ENCODE measurements at regions not wholly inside any gene's neighbourhood (a gene's known extent, or its start where the extent isn't known, plus 50 kb on each side); places are given as distances from the start of the nearest gene placed in this dataset.
A peak's percentile ranks its signal among the peaks of the same experiment; 100 is the strongest.

- Histone ChIP-seq H3K79me2 (ENCODE audit: insufficient read depth, low read length) (no peaks in the 10 kb centered on the region), H3K4me2 (replicated peaks; ENCODE audit: extremely low read depth, low read length, poor library complexity, severe bottlenecking) (no peak overlapping the region), H3K9me3 (replicated peaks in 1 of 2; ENCODE audit: control insufficient read depth in 1 of 2, insufficient read depth in 1 of 2, low read length in 2 of 2) (no peaks in the 10 kb centered on the region), H3K4me3 (replicated peaks in 1 of 3; ENCODE audit: low read depth in 2 of 3, low read length in 3 of 3) (no peak overlapping the region), H3K36me3 (replicated peaks in 1 of 2; ENCODE audit: control insufficient read depth in 1 of 2, insufficient read depth in 2 of 2, low read length in 2 of 2) (no peaks in the 10 kb centered on the region), H4K20me1 (ENCODE audit: insufficient read depth, low read length) (no peaks in the 10 kb centered on the region), H3K9ac (ENCODE audit: insufficient read depth, low read length, poor library complexity, severe bottlenecking) (no peak overlapping the region), H3K27me3 (ENCODE audit: control insufficient read depth in 2 of 2, insufficient read depth in 2 of 2, low read length in 2 of 2) (no peaks in the 10 kb centered on the region), H3K4me1 (ENCODE audit: control insufficient read depth in 1 of 2, insufficient read depth in 2 of 2, low read length in 2 of 2) (peaks cover 8 to 19% of the 10 kb centered on the region in 2 donors), H3K27ac (ENCODE audit: low read depth in 1 of 2, low read length in 2 of 2) (no peak overlapping the region), H2AFZ (ENCODE audit: insufficient read depth, low read depth, low read length, poor library complexity, severe bottlenecking) (peak overlapping the region; percentile 15)
- WGBS (ENCODE audit: insufficient coverage), result no CpG with 5 or more reads among the region's 7 CpGs
- no peaks in the 10 kb centered on the region for H3K36me3 Mint-ChIP-seq
- peaks cover 0 to 2% (median 2%) of the 10 kb centered on the region in 3 donors for H3K27me3 Mint-ChIP-seq (ENCODE audit: low read depth in 3 of 3)
- no peaks in the 10 kb centered on the region for H3K9me3 Mint-ChIP-seq
- intact Hi-C loops (cut with micrococcal nuclease), result loop anchor here in 1 of 2 donors (10.0 kb wide), 1 partner anchor 51 kb away; no protein-coding TSS in a partner anchor
- peak overlapping the region in 1 of 2 donors; percentile 5 for H3K4me3 Mint-ChIP-seq
- peak in 2 of 3 donors; percentile 26 to 40 for DNase-seq
- H3K27ac Mint-ChIP-seq, result peak overlapping the region in 1 of 7 donors; percentile 48
- TF ChIP-seq CTCF (IDR thresholded peaks at IDR 0.05), result no peak
- H3K4me1 Mint-ChIP-seq, result peaks cover 11% of the 10 kb centered on the region
Observed at GRCh38 chr6:146903451-146903850, 300.8 kb upstream of the STXBP5 start.

- Mint-ChIP-seq H3K27me3 (ENCODE audit: low read depth in 3 of 3) (peaks cover 0 to 2% (median 2%) of the 10 kb centered on the region in 3 donors), H3K4me1 (peaks cover 8% of the 10 kb centered on the region), H3K27ac (no peak overlapping the region), H3K9me3 (no peaks in the 10 kb centered on the region), H3K36me3 (no peaks in the 10 kb centered on the region), H3K4me3 (no peak overlapping the region)
- TF ChIP-seq CTCF (IDR thresholded peaks at IDR 0.05), result no peak
- DNase-seq, result no peak
- no peak overlapping the region for H3K4me3 ChIP-seq (replicated peaks in 1 of 3; ENCODE audit: low read depth in 2 of 3, low read length in 3 of 3)
- no peaks in the 10 kb centered on the region for H3K36me3 ChIP-seq (replicated peaks in 1 of 2; ENCODE audit: control insufficient read depth in 1 of 2, insufficient read depth in 2 of 2, low read length in 2 of 2)
- H3K27ac ChIP-seq (ENCODE audit: low read depth in 1 of 2, low read length in 2 of 2), result no peak overlapping the region
- H3K9ac ChIP-seq (ENCODE audit: insufficient read depth, low read length, poor library complexity, severe bottlenecking), result no peak overlapping the region
- no peaks in the 10 kb centered on the region for H3K9me3 ChIP-seq (replicated peaks in 1 of 2; ENCODE audit: control insufficient read depth in 1 of 2, insufficient read depth in 1 of 2, low read length in 2 of 2)
- 50% methylated on average over 1 of the region's 6 CpGs for WGBS (ENCODE audit: insufficient coverage)
- no peak overlapping the region for H2AFZ ChIP-seq (ENCODE audit: insufficient read depth, low read depth, low read length, poor library complexity, severe bottlenecking)
- H3K27me3 ChIP-seq (ENCODE audit: control insufficient read depth in 2 of 2, insufficient read depth in 2 of 2, low read length in 2 of 2), result no peaks in the 10 kb centered on the region
- H3K4me1 ChIP-seq (ENCODE audit: control insufficient read depth in 1 of 2, insufficient read depth in 2 of 2, low read length in 2 of 2), result peaks cover 8 to 19% of the 10 kb centered on the region in 2 donors
- no peaks in the 10 kb centered on the region for H3K79me2 ChIP-seq (ENCODE audit: insufficient read depth, low read length)
- no peak overlapping the region for H3K4me2 ChIP-seq (replicated peaks; ENCODE audit: extremely low read depth, low read length, poor library complexity, severe bottlenecking)
- no peaks in the 10 kb centered on the region for H4K20me1 ChIP-seq (ENCODE audit: insufficient read depth, low read length)
- intact Hi-C loops (cut with micrococcal nuclease), result loop anchor here in 1 of 2 donors (10.0 kb wide), 1 partner anchor 50 kb away; no protein-coding TSS in a partner anchor
Observed at GRCh38 chr6:146904596-146904995, 299.6 kb upstream of the STXBP5 start.
